Sciatic nerve (tissue), 2 donors: ENCODE measurements at regions not wholly inside any gene's neighbourhood (a gene's known extent, or its start where the extent isn't known, plus 50 kb on each side); places are given as distances from the start of the nearest gene placed in this dataset.

Source experiments
- ATAC-seq: fragments of 200-7000 bp; cut with Tn5 transposase; one replicate; pipeline ENCODE4 v1.9.1; 2020; ENCODE audit warnings: mild to moderate bottlenecking, moderate library complexity
- DNase-seq: peaks from one replicate; pipeline ENCODE4 v3.0.0-alpha.2; 2020; ENCODE audit warnings: low spot score
- intact Hi-C: fragments of 100-400 bp; cut with DNase I; formaldehyde crosslinking; loops from one replicate; pipeline ENCODE4 v1.14.2; 2022
- donor health status: DM: no; HTN: no; CAD: no.
- donor health status: DM: no; HTN: no; CAD: no.

GRCh38 chr13:105773241-105773640 is 762.2 kb downstream of the EFNB2 start:
- intact Hi-C loops: no loop called here
- ATAC-seq (peak; percentile 48), DNase-seq (no peak)

GRCh38 chr13:105764486-105764885 is 771.0 kb downstream of the EFNB2 start:
- no peak for ATAC-seq
- intact Hi-C loops: no loop called here

GRCh38 chr13:105763851-105764250 is 771.6 kb downstream of the EFNB2 start:
- ATAC-seq (no peak), DNase-seq (no peak)
- intact Hi-C loops: no loop called here

More at GRCh38 chr13:105764486-105764885, 771.0 kb downstream of the EFNB2 start:
- no peak for DNase-seq

GRCh38 chr13:105762096-105762495 is 773.4 kb downstream of the EFNB2 start:
- intact Hi-C loops: no loop called here
- ATAC-seq (no peak), DNase-seq (no peak)

- ATAC-seq: no peak
- intact Hi-C loops: no loop called here
Observed at GRCh38 chr13:105758918-105759860, 776.3 kb downstream of the EFNB2 start.

GRCh38 chr13:105740739-105741138 is 794.7 kb downstream of the EFNB2 start:
- no peak for ATAC-seq
- intact Hi-C loops: no loop called here

More at GRCh38 chr13:105758918-105759860, 776.3 kb downstream of the EFNB2 start:
- no peak for DNase-seq

GRCh38 chr13:105737688-105738087 is 797.8 kb downstream of the EFNB2 start:
- intact Hi-C loops: no loop called here

More at GRCh38 chr13:105740739-105741138, 794.7 kb downstream of the EFNB2 start:
- DNase-seq: no peak

GRCh38 chr13:105735281-105735680 is 800.2 kb downstream of the EFNB2 start:
- intact Hi-C loops: no loop called here
- DNase-seq (no peak), ATAC-seq (no peak)

More at GRCh38 chr13:105737688-105738087, 797.8 kb downstream of the EFNB2 start:
- DNase-seq (no peak), ATAC-seq (no peak)

GRCh38 chr13:105732806-105733529 is 802.5 kb downstream of the EFNB2 start:
- ATAC-seq: no peak
- intact Hi-C loops: no loop called here
- no peak for DNase-seq

GRCh38 chr13:105725887-105726286 is 809.6 kb downstream of the EFNB2 start:
- no peak for ATAC-seq

GRCh38 chr13:105721016-105721415 is 814.4 kb downstream of the EFNB2 start:
- DNase-seq (no peak), ATAC-seq (peak; percentile 84)
- intact Hi-C loops: no loop called here

More at GRCh38 chr13:105725887-105726286, 809.6 kb downstream of the EFNB2 start:
- DNase-seq: no peak
- intact Hi-C loops: no loop called here

- ATAC-seq: no peak
- no peak for DNase-seq
- intact Hi-C loops: no loop called here
Observed at GRCh38 chr13:105719859-105720258, 815.6 kb downstream of the EFNB2 start.

GRCh38 chr13:105709181-105709580 is 826.3 kb downstream of the EFNB2 start:
- ATAC-seq: no peak
- no peak for DNase-seq
- intact Hi-C loops: no loop called here

GRCh38 chr13:105703843-105704242 is 831.6 kb downstream of the EFNB2 start:
- intact Hi-C loops: no loop called here
- no peak for ATAC-seq
- DNase-seq: no peak

- no peak for DNase-seq
- no peak for ATAC-seq
- intact Hi-C loops: no loop called here
Observed at GRCh38 chr13:105702441-105702840, 833.0 kb downstream of the EFNB2 start.

GRCh38 chr13:105692769-105693168 is 842.7 kb downstream of the EFNB2 start:
- DNase-seq: no peak
- intact Hi-C loops: no loop called here
- no peak for ATAC-seq

GRCh38 chr13:105684216-105684615 is 851.2 kb downstream of the EFNB2 start:
- no peak for DNase-seq
- ATAC-seq: no peak
- intact Hi-C loops: no loop called here

- ATAC-seq: no peak
- intact Hi-C loops: no loop called here
- no peak for DNase-seq
Observed at GRCh38 chr13:105679838-105680237, 855.6 kb downstream of the EFNB2 start.

GRCh38 chr13:105678072-105678471 is 857.4 kb downstream of the EFNB2 start:
- intact Hi-C loops: no loop called here
- ATAC-seq: no peak
- no peak for DNase-seq

- no peak for ATAC-seq
- no peak for DNase-seq
- intact Hi-C loops: no loop called here
Observed at GRCh38 chr13:105672881-105673280, 862.6 kb downstream of the EFNB2 start.
